PC-3 (cell line): ENCODE measurements at regions not wholly inside any gene's neighbourhood (a gene's known extent, or its start where the extent isn't known, plus 50 kb on each side); places are given as distances from the start of the nearest gene placed in this dataset.

ENCODE experiments used
- EZH2 ChIP-seq: fragments of 300-600 bp; sonication (generic); IDR thresholded peaks from one replicate; pipeline ENCODE4 v1.6.1; 2017; ENCODE audit warnings: antibody characterized with exemption, mild to moderate bottlenecking, low read length; ENCODE audit not compliant: unreplicated experiment
- TF ChIP-seq, protein P1 (sequence below): fragments of 300-600 bp; sonication (generic); conservative IDR thresholded peaks from 2 replicates; pipeline ENCODE4 v1.5.1; 2017; ENCODE audit warnings: antibody characterized with exemption, low read depth, mild to moderate bottlenecking, low read length

- TF ChIP-seq, protein P1, sequence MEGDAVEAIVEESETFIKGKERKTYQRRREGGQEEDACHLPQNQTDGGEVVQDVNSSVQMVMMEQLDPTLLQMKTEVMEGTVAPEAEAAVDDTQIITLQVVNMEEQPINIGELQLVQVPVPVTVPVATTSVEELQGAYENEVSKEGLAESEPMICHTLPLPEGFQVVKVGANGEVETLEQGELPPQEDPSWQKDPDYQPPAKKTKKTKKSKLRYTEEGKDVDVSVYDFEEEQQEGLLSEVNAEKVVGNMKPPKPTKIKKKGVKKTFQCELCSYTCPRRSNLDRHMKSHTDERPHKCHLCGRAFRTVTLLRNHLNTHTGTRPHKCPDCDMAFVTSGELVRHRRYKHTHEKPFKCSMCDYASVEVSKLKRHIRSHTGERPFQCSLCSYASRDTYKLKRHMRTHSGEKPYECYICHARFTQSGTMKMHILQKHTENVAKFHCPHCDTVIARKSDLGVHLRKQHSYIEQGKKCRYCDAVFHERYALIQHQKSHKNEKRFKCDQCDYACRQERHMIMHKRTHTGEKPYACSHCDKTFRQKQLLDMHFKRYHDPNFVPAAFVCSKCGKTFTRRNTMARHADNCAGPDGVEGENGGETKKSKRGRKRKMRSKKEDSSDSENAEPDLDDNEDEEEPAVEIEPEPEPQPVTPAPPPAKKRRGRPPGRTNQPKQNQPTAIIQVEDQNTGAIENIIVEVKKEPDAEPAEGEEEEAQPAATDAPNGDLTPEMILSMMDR: no peak
- no peak for TF ChIP-seq EZH2
Measured at GRCh38 chr9:79054500-79054899, 517.3 kb upstream of the TLE4 start.
